ENCODE measurements at regions not wholly inside any gene's neighbourhood (a gene's known extent, or its start where the extent isn't known, plus 50 kb on each side); places are given as distances from the start of the nearest gene placed in this dataset.

DNA sequence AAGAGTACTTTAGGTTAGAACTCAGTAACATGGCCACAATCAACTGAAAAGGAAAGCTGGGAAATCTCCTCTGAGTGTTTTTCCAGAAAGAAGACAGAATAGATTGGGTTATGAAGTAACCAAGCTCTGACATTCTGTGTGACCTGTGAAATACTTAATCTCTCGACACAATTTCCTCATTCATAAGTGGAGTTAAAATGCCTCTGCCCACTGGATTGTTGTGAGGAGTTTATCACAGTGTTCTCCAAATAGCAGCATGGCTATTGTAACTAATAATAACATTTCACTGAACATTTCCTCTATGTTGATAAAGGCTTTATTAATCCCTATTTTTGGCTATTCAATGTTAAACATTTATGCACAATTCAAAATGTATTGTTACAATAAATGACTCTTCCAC lies 311.0 kb downstream of the GABRB2 start:
- DNase-seq = no peak

DNA sequence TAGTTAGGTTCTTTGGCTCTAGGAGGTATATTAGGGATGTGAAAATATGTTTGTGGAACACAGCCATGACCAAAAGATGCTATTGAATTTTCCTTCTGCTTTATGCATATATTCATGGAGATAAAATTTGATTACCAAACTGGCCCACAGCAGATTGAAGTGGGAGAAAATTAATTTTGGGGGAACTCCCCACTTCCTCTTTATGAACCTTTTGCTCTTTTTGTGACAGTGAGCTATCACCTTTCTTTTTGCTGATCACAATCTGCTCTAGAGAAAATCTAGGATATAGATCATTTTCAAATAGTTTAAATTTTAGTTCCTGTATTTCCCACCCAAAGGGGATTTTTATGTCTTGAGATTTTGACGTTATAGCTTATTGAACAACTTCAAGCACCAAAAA lies 313.0 kb downstream of the GABRB2 start:
- DNase-seq = no peak

DNA sequence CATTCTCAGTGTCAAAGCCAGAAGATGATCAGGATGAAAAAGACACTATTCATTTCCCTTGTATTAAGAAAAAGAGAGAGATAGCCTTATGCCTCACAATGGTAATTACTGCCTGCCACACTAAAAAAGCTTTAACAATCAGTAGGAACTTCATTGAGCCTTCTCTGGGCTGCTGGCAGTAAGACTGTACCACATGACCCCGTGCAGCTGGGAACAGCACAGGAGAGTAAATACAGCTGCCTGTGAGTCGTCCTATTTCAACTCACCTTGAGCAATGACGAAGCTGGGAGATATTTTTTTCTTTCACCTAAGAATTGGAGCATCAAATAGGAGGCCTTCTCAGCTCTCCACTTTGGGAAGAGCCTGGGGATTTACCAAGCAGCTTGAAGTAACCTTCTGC lies 316.3 kb downstream of the GABRB2 start:
- no peak for DNase-seq

- DNase-seq = no peak
Observed at GRCh38 chr5:161219816-161220215, 326.7 kb downstream of the GABRB2 start.

DNA sequence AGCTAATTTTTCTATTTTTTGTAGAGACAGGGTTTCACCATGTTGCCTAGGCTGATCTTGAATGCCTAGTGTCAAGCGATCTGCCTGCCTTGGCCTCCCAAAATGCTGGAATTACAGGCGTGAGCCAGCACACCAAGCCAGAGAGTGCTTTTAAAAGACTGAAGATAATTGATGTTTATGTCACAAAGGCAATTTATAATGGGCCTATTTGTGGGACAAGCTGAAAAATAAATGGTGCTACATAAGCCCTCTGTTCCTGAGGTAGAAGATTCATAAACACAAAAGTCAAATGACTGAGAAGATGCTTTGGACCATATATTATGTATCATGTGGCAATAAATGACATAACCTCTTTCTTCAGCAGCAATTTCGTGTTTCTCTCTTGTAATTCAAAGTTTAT lies 329.6 kb downstream of the GABRB2 start:
- no peak for DNase-seq

- DNase-seq = no peak
Observed at GRCh38 chr5:161212123-161212712, 334.3 kb downstream of the GABRB2 start.

DNA sequence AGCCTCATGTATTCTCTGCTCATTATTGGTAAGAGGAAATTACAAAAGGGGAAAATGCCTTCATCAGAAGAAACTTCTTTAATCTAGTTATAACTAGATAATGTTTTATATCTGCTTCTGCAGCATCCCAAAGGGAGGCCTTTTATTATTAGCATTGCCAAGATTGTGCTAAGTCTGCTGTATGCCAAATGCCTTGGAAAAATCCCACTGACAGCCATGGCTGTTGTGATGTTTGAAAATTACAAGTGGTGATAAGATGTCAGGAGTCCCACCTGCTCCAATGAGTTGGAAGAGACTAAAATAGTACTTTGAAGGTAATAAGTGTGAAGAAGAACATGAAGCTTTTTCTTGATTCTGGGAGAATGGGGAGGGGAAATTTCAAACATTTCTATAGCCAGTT lies 345.0 kb downstream of the GABRB2 start:
- no peak for DNase-seq

- no peak for DNase-seq
Observed at GRCh38 chr5:161190778-161191177, 338.8 kb upstream of the ATP10B start.

DNA sequence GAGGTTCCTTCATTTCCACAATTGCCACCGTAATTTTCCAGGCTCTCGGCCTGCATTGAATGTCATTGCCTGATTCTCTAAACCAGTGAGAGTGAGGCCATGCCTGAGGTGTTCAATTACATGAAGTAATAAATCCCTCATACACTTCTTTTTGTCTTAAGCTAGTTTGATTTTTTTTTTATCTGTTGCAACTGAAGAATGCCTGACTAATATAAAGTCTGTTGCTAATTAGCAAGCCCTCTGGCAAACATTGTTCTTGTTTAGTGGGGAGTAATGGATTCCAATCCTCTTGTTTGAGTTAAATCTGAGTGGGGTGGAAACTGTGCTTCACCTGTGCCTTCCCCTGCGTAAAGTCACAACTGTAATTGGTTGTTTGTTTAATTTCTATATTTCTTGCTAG lies 338.1 kb upstream of the ATP10B start:
- DNase-seq = no peak

GRCh38 chr5:161189452-161189851 lies 337.4 kb upstream of the ATP10B start:
- DNase-seq = no peak

- DNase-seq = no peak
Observed at GRCh38 chr5:161183559-161183958, 331.5 kb upstream of the ATP10B start.

- no peak for DNase-seq
Observed at GRCh38 chr5:161176221-161176620, 324.2 kb upstream of the ATP10B start.

DNA sequence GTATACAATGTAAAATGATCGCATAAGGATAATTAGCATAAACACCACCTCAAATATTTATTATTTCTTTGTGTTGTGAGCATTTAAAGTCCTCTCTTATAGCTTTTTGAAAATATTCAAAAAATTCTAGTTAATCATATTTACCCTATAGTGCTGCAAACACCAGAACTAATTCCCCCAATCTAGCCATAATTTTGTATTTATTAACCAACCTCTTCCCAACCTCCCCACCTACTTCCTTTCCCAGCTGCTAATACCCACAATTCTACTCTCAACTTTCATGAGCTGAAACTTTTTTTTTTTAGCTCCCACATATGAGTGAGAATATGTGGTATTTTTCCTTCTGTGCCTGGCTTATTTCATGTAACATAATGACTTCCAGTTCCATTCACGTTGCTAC lies 317.8 kb upstream of the ATP10B start:
- no peak for DNase-seq

DNA sequence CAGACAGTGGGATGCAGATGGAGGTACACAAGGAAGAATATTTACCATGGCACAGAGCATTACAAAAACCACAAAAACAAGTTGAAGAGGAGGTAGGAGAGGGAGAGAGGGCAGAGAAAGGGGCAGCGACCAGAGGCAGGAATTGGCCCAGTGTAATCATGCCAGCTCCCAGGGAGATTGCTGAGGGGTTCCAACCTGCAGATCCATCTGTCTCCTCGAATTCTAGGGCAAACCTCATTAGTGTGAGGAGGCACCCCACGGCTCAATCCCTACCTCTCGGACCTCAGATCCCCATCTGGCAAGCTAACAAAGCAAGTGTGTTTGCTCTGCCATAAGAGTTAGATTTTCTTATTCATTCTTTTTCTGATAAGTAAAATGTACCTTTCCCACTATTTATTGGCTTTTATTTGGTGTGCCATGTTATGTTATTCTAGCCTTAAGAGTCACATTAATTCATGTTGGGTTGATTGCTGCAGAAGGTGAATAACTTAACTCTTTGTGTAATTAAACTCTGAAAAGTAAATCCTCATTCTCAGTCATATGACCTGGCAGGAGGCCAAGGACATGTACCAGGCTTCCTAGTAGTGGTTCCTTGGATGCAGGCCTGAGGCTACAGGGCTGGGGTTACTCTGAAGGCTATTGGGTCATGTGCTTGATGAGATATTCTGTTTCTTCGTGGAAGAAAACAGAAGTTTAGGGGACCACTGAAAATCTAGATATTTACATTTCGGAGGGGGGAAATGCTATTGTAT lies 315.2 kb upstream of the ATP10B start:
- no peak for DNase-seq

DNA sequence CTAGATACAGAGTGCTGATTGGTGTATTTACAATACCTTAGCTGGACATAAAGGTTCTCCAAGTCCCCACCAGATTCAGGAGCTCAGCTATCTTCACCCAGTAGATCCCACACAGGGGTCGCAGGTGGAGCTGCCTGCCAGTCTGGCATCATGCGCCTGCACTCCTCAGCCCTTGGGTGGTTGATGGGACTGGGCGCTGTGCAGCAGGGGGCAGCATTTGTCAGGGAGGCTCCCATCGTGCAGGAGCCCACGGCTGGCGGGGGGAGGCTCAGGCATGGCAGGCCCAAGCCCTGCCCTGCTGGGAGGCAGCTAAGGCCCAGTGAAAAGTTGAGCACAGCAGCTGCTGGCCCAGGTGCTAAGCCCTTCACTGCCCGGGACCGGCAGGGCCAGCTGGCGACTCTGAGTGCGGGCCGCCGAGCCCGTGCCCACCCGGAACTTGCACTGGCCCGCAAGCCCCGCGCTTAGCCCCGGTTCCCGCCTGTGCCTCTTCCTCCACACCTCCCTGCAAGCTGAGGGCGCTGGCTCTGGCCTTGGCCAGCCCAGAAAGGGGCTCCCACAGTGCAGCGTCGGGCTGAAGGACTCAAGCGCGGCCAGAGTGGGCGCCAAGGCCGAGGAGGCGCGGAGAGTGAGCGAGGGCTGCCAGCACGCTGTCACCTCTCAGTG lies 314.1 kb upstream of the ATP10B start:
- no peak for DNase-seq

GRCh38 chr5:161157925-161158324 lies 305.9 kb upstream of the ATP10B start:
- DNase-seq = no peak

DNA sequence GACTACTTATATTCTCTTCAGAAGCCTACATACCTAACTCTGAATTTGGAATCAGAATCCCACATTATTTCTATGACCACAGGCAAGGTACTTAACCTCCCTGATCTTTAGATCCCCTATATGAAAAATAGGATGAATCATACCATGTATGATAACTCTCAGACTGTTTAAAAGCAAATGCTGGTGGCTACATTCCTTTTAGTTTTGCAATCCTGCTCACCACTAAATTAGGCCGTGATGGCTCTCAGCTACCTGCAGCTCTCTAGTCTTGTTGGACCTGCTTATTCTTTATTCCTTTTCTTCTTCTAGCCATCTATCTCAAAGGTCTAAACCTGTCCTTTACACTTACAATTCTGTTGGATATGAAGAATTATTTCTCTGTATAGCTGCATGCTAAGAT lies 303.4 kb upstream of the ATP10B start:
- DNase-seq = no peak

GRCh38 chr5:161152415-161152940 lies 300.5 kb upstream of the ATP10B start:
- DNase-seq = no peak

DNA sequence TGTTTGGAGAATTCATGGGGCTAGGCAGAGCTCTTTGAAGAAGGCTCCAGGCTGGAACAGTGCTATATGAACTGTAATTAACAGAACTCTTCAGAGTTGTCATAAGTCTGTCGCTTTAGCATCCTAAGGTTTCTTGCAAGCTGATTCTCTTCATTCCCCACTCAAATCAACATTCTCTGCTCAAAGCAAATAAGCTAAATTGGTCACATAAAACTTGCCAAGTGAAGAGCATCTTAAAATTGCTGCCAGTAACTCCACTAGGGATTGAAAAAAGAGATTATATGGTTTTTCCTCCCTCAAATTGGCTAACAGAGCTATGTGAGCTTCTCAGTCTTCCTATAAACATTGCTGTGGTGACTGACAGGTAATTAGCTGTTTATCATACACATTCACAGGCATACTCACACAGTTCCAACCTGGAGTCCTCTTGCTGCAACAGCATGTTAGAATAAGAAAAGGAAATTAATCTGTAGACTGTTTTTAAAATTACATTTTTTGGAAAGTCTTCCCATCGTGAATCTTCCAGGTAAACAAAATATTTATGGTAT lies 298.5 kb upstream of the ATP10B start:
- no peak for DNase-seq

GRCh38 chr5:161149078-161149477 lies 297.1 kb upstream of the ATP10B start:
- DNase-seq = no peak

DNA sequence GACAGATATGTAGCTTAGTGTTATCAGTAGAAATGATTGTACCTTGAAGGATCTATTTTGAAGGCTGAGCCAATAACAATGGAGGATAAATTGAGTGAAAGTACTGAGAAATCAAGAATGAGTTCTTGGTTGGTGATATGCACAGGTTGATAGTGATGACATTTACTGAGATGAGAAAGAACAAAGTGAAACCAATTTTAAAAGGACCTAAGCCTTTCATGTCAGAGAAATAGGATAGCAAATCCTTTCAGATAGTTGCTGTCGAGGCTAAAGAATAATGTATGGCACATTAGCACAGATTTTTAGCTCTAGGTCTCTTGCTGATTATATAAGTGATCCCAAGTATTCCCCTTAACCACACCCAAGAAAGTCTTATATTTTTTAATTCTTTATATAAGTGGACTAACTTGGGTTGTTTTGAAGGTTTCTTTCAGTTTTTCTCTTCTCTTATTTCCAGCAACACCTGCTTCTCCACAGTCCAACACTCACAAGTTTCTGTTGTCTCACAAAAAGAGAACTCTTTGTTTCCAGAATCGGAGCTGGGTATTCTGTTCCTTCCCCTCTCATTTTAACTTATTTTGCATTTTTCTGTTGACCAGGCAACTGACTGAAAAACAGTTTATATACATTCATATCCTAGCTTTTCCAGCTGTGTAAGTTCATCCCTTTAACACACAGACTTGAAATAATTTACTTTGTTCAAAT lies 286.9 kb upstream of the ATP10B start:
- no peak for DNase-seq

GRCh38 chr5:161134956-161135355 lies 282.9 kb upstream of the ATP10B start:
- no peak for DNase-seq

- no peak for DNase-seq
Observed at GRCh38 chr5:161134083-161134482, 282.1 kb upstream of the ATP10B start.
